Heart right ventricle (tissue), 16 donors: ENCODE measurements at regions not wholly inside any gene's neighbourhood (a gene's known extent, or its start where the extent isn't known, plus 50 kb on each side); places are given as distances from the start of the nearest gene placed in this dataset.

ENCODE experiments used
- ATAC-seq, 8 donors: fragments of 200-7000 bp; cut with Tn5 transposase; one replicate each; pipeline ENCODE4 v1.9.1; 2020; ENCODE audit warnings: mild to moderate bottlenecking in 8 of 8, moderate library complexity in 8 of 8, moderate number of reproducible peaks in 1 of 8
- DNase-seq, 2 donors: peaks; one replicate each; pipeline ENCODE4 v3.0.0-alpha.2; 2020
- H3K27ac ChIP-seq, 10 donors: fragments of 200-600 bp; sonication (generic) in 2 of 10; one replicate each; pipeline versions ENCODE4 v1.5.0 to v1.8.0; 2020 to 2022; ENCODE audit warnings: mild to moderate bottlenecking in 3 of 10
- H3K27me3 ChIP-seq, 7 donors: fragments of 200-600 bp; one replicate each; pipeline ENCODE4 v1.8.0; 2021 to 2022; ENCODE audit warnings: mild to moderate bottlenecking in 2 of 7
- H3K36me3 ChIP-seq, 9 donors: fragments of 200-600 bp; sonication (generic) in 1 of 9; one replicate each; pipeline versions ENCODE4 v1.5.0 to v1.8.0; 2020 to 2022; ENCODE audit warnings: mild to moderate bottlenecking in 2 of 9
- H3K4me1 ChIP-seq, 9 donors: fragments of 200-600 bp; sonication (generic) in 1 of 9; one replicate each; pipeline versions ENCODE4 v1.5.0 to v1.8.0; 2020 to 2022; ENCODE audit warnings: mild to moderate bottlenecking in 4 of 9
- H3K4me3 ChIP-seq, 10 donors: fragments of 200-600 bp; sonication (generic) in 2 of 10; one replicate each; pipeline versions ENCODE4 v1.5.0 to v1.8.0; 2020 to 2022; ENCODE audit warnings: mild to moderate bottlenecking in 7 of 10, moderate library complexity in 2 of 10
- H3K9me3 ChIP-seq, 11 donors: fragments of 200-600 bp in 10 of 11; sonication (generic) in 2 of 11; one replicate each; pipeline versions ENCODE4 v1.5.0 to v1.8.0; 2013 to 2022; ENCODE audit warnings: mild to moderate bottlenecking in 2 of 11, control low read depth in 1 of 11, moderate library complexity in 1 of 11
- CTCF ChIP-seq, 9 donors: fragments of 200-600 bp; sonication (generic) in 2 of 9; IDR thresholded peaks; one replicate each; pipeline versions ENCODE4 v1.5.0 to v1.8.0; 2021 to 2022; ENCODE audit warnings: antibody characterized with exemption in 9 of 9, mild to moderate bottlenecking in 5 of 9, moderate library complexity in 1 of 9
- WGBS, 2 donors: extraction: QIAGEN DNeasy Blood & Tissue Kit; methylation state at CpG; one replicate each; pipeline ENCODE4 v1.1.7; 2013; ENCODE audit warnings: inconsistent platforms in 1 of 2; 5-methylcytosine and 5-hydroxymethylcytosine counted together
- intact Hi-C, 10 donors: fragments of 100-400 bp; cut with DNase I; formaldehyde crosslinking; loops; one replicate each; pipeline versions ENCODE4 v1.11.1 to v1.14.2; 2022
- donor health status: Arrhythmogenic right ventricular cardiomyopathy.
- donor health status: ischemic (EF 13 %, LVEDD 7.1; RV severe dilation, severe dysfunction).
- donor health status: healthy with polysubstance abuse.
- donor health status: DM: no; HTN: yes; CAD: no.
- donor health status: DM: no; HTN: no; CAD: no.
- donor health status: ischemic (EF 25% LVEDD 6.9; RV normal size, moderate dysfunction).
- donor health status: ischemic (EF 25% LVEDD 5.7; RV mildly dilated, moderate dysfunction).
- donor health status: healthy.
- donor health status: DM: yes; HTN: yes; CAD: no.
- donor health status: Ischemic cardiomyopathy.
- donor health status: ischemic (EF 35%, LVEDD 5.7; RV mildly dilated, moderate dysfunction).
- donor health status: nonischemic (EF 11% LVEDD 7.7; RV severe dilation, severe dysfunction).
- donor health status: DM: yes; HTN: yes; CAD: no.
- donor health status: PGD.
- donor health status: ischemic (EF 29% LVEDD 5.4; RV normal size, mild dysfunction).
- donor health status: nonischemic (EF 23%, LVEDD 6.1; RV moderate dilation, normal function).

- H3K36me3 ChIP-seq, result no peaks in the 10 kb centered on the region
- DNase-seq (no peak), ATAC-seq (no peak)
- H3K27me3 ChIP-seq, result peaks cover 0 to 5% (median 0%) of the 10 kb centered on the region in 7 donors
- no peak overlapping the region for H3K4me3 ChIP-seq
- no peak overlapping the region for H3K27ac ChIP-seq
- 94% methylated on average over 9 of the region's 9 CpGs for WGBS, 2 donors
- peaks cover 0 to under 1% (median 0%) of the 10 kb centered on the region in 11 donors for H3K9me3 ChIP-seq
- no peak for TF ChIP-seq CTCF (IDR thresholded peaks at IDR 0.05)
- H3K4me1 ChIP-seq, result no peaks in the 10 kb centered on the region
- intact Hi-C loops, result no loop called here
These were observed 58.8 kb upstream of the CST7 start for GRCh38 chr20:24890286-24890685.

- no peaks in the 10 kb centered on the region for H3K9me3 ChIP-seq
- no peak overlapping the region for H3K27ac ChIP-seq
- TF ChIP-seq CTCF (IDR thresholded peaks at IDR 0.05), result no peak
- DNase-seq (no peak), ATAC-seq (no peak)
- no peaks in the 10 kb centered on the region for H3K4me1 ChIP-seq
- H3K4me3 ChIP-seq, result no peak overlapping the region
- 89 to 94% methylated on average over 34 of the region's 34 CpGs for WGBS, 2 donors
- intact Hi-C loops, result no loop called here
- H3K27me3 ChIP-seq, result peaks cover 0 to 5% (median 0%) of the 10 kb centered on the region in 7 donors
- H3K36me3 ChIP-seq, result no peaks in the 10 kb centered on the region
These were observed 57.3 kb upstream of the CST7 start for GRCh38 chr20:24891546-24892393.

- Histone ChIP-seq H3K36me3 (no peaks in the 10 kb centered on the region), H3K4me3 (no peak overlapping the region), H3K9me3 (no peaks in the 10 kb centered on the region), H3K4me1 (no peaks in the 10 kb centered on the region), H3K27ac (no peak overlapping the region), H3K27me3 (no peaks in the 10 kb centered on the region)
- DNase-seq (no peak), ATAC-seq (no peak)
- no peak for TF ChIP-seq CTCF (IDR thresholded peaks at IDR 0.05)
- intact Hi-C loops, result no loop called here
- WGBS, 2 donors, result 79% methylated on average over 11 of the region's 11 CpGs
These were observed 56.5 kb upstream of the CST7 start for GRCh38 chr20:24892522-24892921.

- DNase-seq, result no peak
- no peak overlapping the region for H3K4me3 ChIP-seq
- no peak for TF ChIP-seq CTCF (IDR thresholded peaks at IDR 0.05)
- 83 to 85% methylated on average over 10 of the region's 10 CpGs for WGBS, 2 donors
- no peaks in the 10 kb centered on the region for H3K4me1 ChIP-seq
- peaks cover 0 to under 1% (median 0%) of the 10 kb centered on the region in 11 donors for H3K9me3 ChIP-seq
- no peaks in the 10 kb centered on the region for H3K36me3 ChIP-seq
- no peak for ATAC-seq
- intact Hi-C loops, result no loop called here
- no peaks in the 10 kb centered on the region for H3K27me3 ChIP-seq
- no peak overlapping the region for H3K27ac ChIP-seq
These were observed 56.1 kb upstream of the CST7 start for GRCh38 chr20:24892931-24893330.
